Neural cell (in vitro differentiated cells): ENCODE measurements at regions not wholly inside any gene's neighbourhood (a gene's known extent, or its start where the extent isn't known, plus 50 kb on each side); places are given as distances from the start of the nearest gene placed in this dataset.

ENCODE experiments used
- EZH2 ChIP-seq: fragments of 200-600, 300-800 bp; shearing (Covaris generic), sonication (generic); IDR thresholded peaks from 2 replicates; pipeline ENCODE4 v1.6.1; 2014; ENCODE audit warnings: antibody characterized with exemption, low read length, borderline replicate concordance, mild to moderate bottlenecking; ENCODE audit not compliant: insufficient read depth, poor library complexity, severe bottlenecking
- POLR2AphosphoS5 ChIP-seq: IDR thresholded peaks from 2 replicates; pipeline ENCODE4 v1.6.1; 2012

- TF ChIP-seq POLR2AphosphoS5 = no peak
- no peak for TF ChIP-seq EZH2
Measured at GRCh38 chr6:132136981-132137380, 185.8 kb upstream of the CCN2 start.
